ENCODE measurements at regions not wholly inside any gene's neighbourhood (a gene's known extent, or its start where the extent isn't known, plus 50 kb on each side); places are given as distances from the start of the nearest gene placed in this dataset.
A peak's percentile ranks its signal among the peaks of the same experiment; 100 is the strongest.

- no peaks in the 10 kb centered on the region for H3K4me1 ChIP-seq (replicated peaks in 1 of 2; ENCODE audit: control insufficient read depth in 2 of 2, insufficient read depth in 2 of 2, low read length in 2 of 2)
- no peaks in the 10 kb centered on the region for H4K20me1 ChIP-seq (replicated peaks; ENCODE audit: control insufficient read depth, insufficient read depth, low read length)
- ChIA-PET POLR2A (no interaction called here), CTCF (ENCODE audit: low intra/inter-chr PET ratio) (no interaction called here)
- no peak overlapping the region for H2AFZ ChIP-seq (ENCODE audit: low read depth, low read length)
- no peak overlapping the region for H3K4me3 ChIP-seq
- no peaks in the 10 kb centered on the region for H3K79me2 ChIP-seq (ENCODE audit: control insufficient read depth, insufficient read depth, low read length)
- no peak for FAIRE-seq
- no peaks in the 10 kb centered on the region for H3K9me3 ChIP-seq (replicated peaks; ENCODE audit: control insufficient read depth, insufficient read depth, low read depth, low read length)
- no peaks in the 10 kb centered on the region for H3K36me3 ChIP-seq (ENCODE audit: control insufficient read depth, insufficient read depth, low read length)
- no peak for ATAC-seq
- no peaks in the 10 kb centered on the region for H3K27me3 ChIP-seq (ENCODE audit: control insufficient read depth in 2 of 2, insufficient read depth in 2 of 2, low read length in 2 of 2)
- no peak overlapping the region for H3K27ac ChIP-seq (ENCODE audit: extremely low read depth, low read depth, low read length)
- WGBS (ENCODE audit: insufficient coverage, low coverage, missing lambda C conversion rate) = 0% methylated on average over 4 of the region's 4 CpGs
- H3K4me2 ChIP-seq (ENCODE audit: insufficient read depth, low read length) = no peak overlapping the region
- DNase-seq (ENCODE audit: extremely low read depth in 1 of 4, low spot score in 3 of 4) = no peak
- no peak overlapping the region for H3K9ac ChIP-seq (ENCODE audit: insufficient read depth in 1 of 2, low read depth in 2 of 2, low read length in 2 of 2)
- in situ Hi-C loops (cut with MboI) (loop anchor here (25.0 kb wide), 1 partner anchor 674 kb away; no protein-coding TSS in a partner anchor), intact Hi-C loops (cut with micrococcal nuclease) (no loop called here)
- no TSS peak for BruUV-seq (replicated peaks)
- no peaks in the 10 kb centered on the region for H3K9me1 ChIP-seq (ENCODE audit: control insufficient read depth, insufficient read depth, low read length)
- TF ChIP-seq BRD9 (IDR thresholded peaks at IDR 0.05; ENCODE audit: low read depth, partially characterized antibody) = no peak
- TF ChIP-seq RAD21 (CRISPR knock-in tag; conservative IDR thresholded peaks at IDR 0.05 in 1 of 2, IDR thresholded peaks at IDR 0.05 in 1 of 2) = 0 out of 4 replicates have a peak, but pooled peaks of 1 of the 2 experiments have one; percentile 5
Observed at GRCh38 chr21:20163167-20163566, 835.0 kb upstream of the NCAM2 start.

GRCh38 chr21:20167059-20167458 lies 831.1 kb upstream of the NCAM2 start:
- intact Hi-C loops (cut with micrococcal nuclease) (no loop called here), in situ Hi-C loops (cut with MboI) (loop anchor here (25.0 kb wide), 1 partner anchor 670 kb away; no protein-coding TSS in a partner anchor)
- Histone ChIP-seq H3K36me3 (ENCODE audit: control insufficient read depth, insufficient read depth, low read length) (no peaks in the 10 kb centered on the region), H3K79me2 (ENCODE audit: control insufficient read depth, insufficient read depth, low read length) (no peaks in the 10 kb centered on the region), H3K9me3 (replicated peaks; ENCODE audit: control insufficient read depth, insufficient read depth, low read depth, low read length) (no peaks in the 10 kb centered on the region), H3K27me3 (ENCODE audit: control insufficient read depth in 2 of 2, insufficient read depth in 2 of 2, low read length in 2 of 2) (no peaks in the 10 kb centered on the region), H2AFZ (ENCODE audit: low read depth, low read length) (no peak overlapping the region), H3K4me2 (ENCODE audit: insufficient read depth, low read length) (no peak overlapping the region), H3K9me1 (ENCODE audit: control insufficient read depth, insufficient read depth, low read length) (no peaks in the 10 kb centered on the region), H3K9ac (ENCODE audit: insufficient read depth in 1 of 2, low read depth in 2 of 2, low read length in 2 of 2) (no peak overlapping the region), H3K4me1 (replicated peaks in 1 of 2; ENCODE audit: control insufficient read depth in 2 of 2, insufficient read depth in 2 of 2, low read length in 2 of 2) (peaks cover 0 to 2% of the 10 kb centered on the region in 2 experiments; a peak in 2 of 5 replicates), H4K20me1 (replicated peaks; ENCODE audit: control insufficient read depth, insufficient read depth, low read length) (no peaks in the 10 kb centered on the region), H3K27ac (ENCODE audit: extremely low read depth, low read depth, low read length) (no peak overlapping the region), H3K4me3 (no peak overlapping the region)
- DNase-seq (ENCODE audit: extremely low read depth in 1 of 4, low spot score in 3 of 4) = no peak
- CTCF ChIA-PET (ENCODE audit: low intra/inter-chr PET ratio) = no interaction called here
- TF ChIP-seq HNRNPH1 (optimal IDR thresholded peaks at IDR 0.05; ENCODE audit: low read depth, low read length) (no peak), RFX1 (IDR thresholded peaks at IDR 0.05) (no peak), SUPT5H (IDR thresholded peaks at IDR 0.05) (no peak), CBX5 (IDR thresholded peaks at IDR 0.05; ENCODE audit: borderline replicate concordance, low read depth) (no peak), FOXA1 (IDR thresholded peaks at IDR 0.05; ENCODE audit: borderline replicate concordance) (no peak), HDAC8 (tag; IDR thresholded peaks at IDR 0.05) (no peak), HCFC1 (IDR thresholded peaks at IDR 0.05; ENCODE audit: low read depth, low read length) (no peak), CC2D1A (IDR thresholded peaks at IDR 0.05) (no peak), GTF2E2 (tag; IDR thresholded peaks at IDR 0.05) (no peak)
- WGBS (ENCODE audit: insufficient coverage, low coverage, missing lambda C conversion rate) = 0% methylated on average over 1 of the region's 1 CpG
- ATAC-seq = no peak
- no TSS peak for BruUV-seq (replicated peaks)
- POLR2A ChIA-PET = no interaction called here
- FAIRE-seq = no peak

All from K562 (cell line).